MCF 10A (cell line): ENCODE measurements at regions not wholly inside any gene's neighbourhood (a gene's known extent, or its start where the extent isn't known, plus 50 kb on each side); places are given as distances from the start of the nearest gene placed in this dataset.

Source experiments
- BruUV-seq: library from RNA; stranded (reverse); fragments of 400-500 nt; replicated peaks from 2 replicates; lab custom pipeline; 2021; lab: Mats Ljungman, UMichigan
- CTCF ChIA-PET: fragments of 300-600 bp; sonication (Branson Sonifier 250); formaldehyde crosslinking; extraction: SDS; loops from one replicate; lab custom pipeline; 2021; ENCODE audit warnings: antibody characterized with exemption, inconsistent platforms; lab: Yijun Ruan, JAX
- POLR2A ChIA-PET: fragments of 300-600, 350-650 bp; sonication (Branson Sonifier 250); formaldehyde crosslinking; extraction: SDS; loops from one replicate; lab custom pipeline; 2020; ENCODE audit warnings: antibody characterized with exemption, inconsistent platforms; lab: Yijun Ruan, JAX
- DNase-seq: peaks from one replicate; pipeline ENCODE4 v3.0.0-alpha.2; 2018; ENCODE audit not compliant: unreplicated experiment
- H3K27ac Mint-ChIP-seq: one replicate; pipeline ENCODE4 v1.8.0; 2022; ENCODE audit warnings: mild to moderate bottlenecking, low read depth, mixed read lengths; ENCODE audit not compliant: unreplicated experiment
- H3K27me3 Mint-ChIP-seq: one replicate; pipeline ENCODE4 v1.8.0; 2022; ENCODE audit warnings: mixed read lengths; ENCODE audit not compliant: insufficient read depth, unreplicated experiment
- H3K36me3 Mint-ChIP-seq: one replicate; pipeline ENCODE4 v1.8.0; 2022; ENCODE audit warnings: mild to moderate bottlenecking, moderate library complexity, mixed read lengths; ENCODE audit not compliant: insufficient read depth, unreplicated experiment
- H3K4me1 Mint-ChIP-seq: one replicate; pipeline ENCODE4 v1.8.0; 2022; ENCODE audit warnings: mixed read lengths; ENCODE audit not compliant: insufficient read depth, unreplicated experiment
- H3K4me3 Mint-ChIP-seq: one replicate; pipeline ENCODE4 v1.8.0; 2022; ENCODE audit warnings: mild to moderate bottlenecking, moderate library complexity, mixed read lengths; ENCODE audit not compliant: unreplicated experiment
- H3K9me3 Mint-ChIP-seq: one replicate; pipeline ENCODE4 v1.8.0; 2022; ENCODE audit warnings: mixed read lengths; ENCODE audit not compliant: unreplicated experiment
- CTCF ChIP-seq: fragments of 200-600 bp; IDR thresholded peaks from one replicate; pipeline ENCODE4 v1.8.0; 2022; ENCODE audit warnings: antibody characterized with exemption, mild to moderate bottlenecking; ENCODE audit not compliant: unreplicated experiment
- intact Hi-C: fragments of 100-400 bp; cut with micrococcal nuclease; formaldehyde crosslinking; loops from 2 replicates; pipeline ENCODE4 v1.14.1; 2022

- POLR2A ChIA-PET: no interaction called here
- no peaks in the 10 kb centered on the region for H3K36me3 Mint-ChIP-seq
- intact Hi-C loops: no loop called here
- DNase-seq: no peak
- TF ChIP-seq CTCF: no peak
- no peak overlapping the region for H3K27ac Mint-ChIP-seq
- H3K4me3 Mint-ChIP-seq: no peak overlapping the region
- BruUV-seq: no TSS peak
- H3K9me3 Mint-ChIP-seq: no peaks in the 10 kb centered on the region
- no peaks in the 10 kb centered on the region for H3K27me3 Mint-ChIP-seq
- no peaks in the 10 kb centered on the region for H3K4me1 Mint-ChIP-seq
- CTCF ChIA-PET: interaction anchor here (1.1 kb wide), 1 partner anchor 139 kb away, joined by 3 read pairs; no protein-coding TSS in a partner anchor
Measured at GRCh38 chr9:115306865-115307264, 188.9 kb upstream of the TNC start.

- Mint-ChIP-seq H3K36me3 (no peaks in the 10 kb centered on the region), H3K4me1 (no peaks in the 10 kb centered on the region), H3K27me3 (no peaks in the 10 kb centered on the region), H3K4me3 (no peak overlapping the region), H3K9me3 (peaks cover 7% of the 10 kb centered on the region), H3K27ac (no peak overlapping the region)
- no TSS peak for BruUV-seq
- no peak for TF ChIP-seq CTCF
- ChIA-PET POLR2A (no interaction called here), CTCF (no interaction called here)
- no peak for DNase-seq
- intact Hi-C loops: no loop called here
Measured at GRCh38 chr9:115313545-115313944, 195.6 kb upstream of the TNC start.

GRCh38 chr9:115326461-115326860, 208.5 kb upstream of the TNC start:
- no peak overlapping the region for H3K27ac Mint-ChIP-seq
- intact Hi-C loops: no loop called here
- H3K9me3 Mint-ChIP-seq: no peaks in the 10 kb centered on the region
- CTCF ChIA-PET: no interaction called here
- DNase-seq: no peak
- H3K36me3 Mint-ChIP-seq: no peaks in the 10 kb centered on the region
- BruUV-seq: no TSS peak
- TF ChIP-seq CTCF: no peak
- POLR2A ChIA-PET: no interaction called here
- no peak overlapping the region for H3K4me3 Mint-ChIP-seq
- H3K4me1 Mint-ChIP-seq: no peaks in the 10 kb centered on the region
- H3K27me3 Mint-ChIP-seq: no peaks in the 10 kb centered on the region

GRCh38 chr9:115327436-115328122, 209.6 kb upstream of the TNC start:
- POLR2A ChIA-PET: no interaction called here
- H3K36me3 Mint-ChIP-seq: no peaks in the 10 kb centered on the region
- no peaks in the 10 kb centered on the region for H3K9me3 Mint-ChIP-seq
- no peak for TF ChIP-seq CTCF
- no peak for DNase-seq
- no peaks in the 10 kb centered on the region for H3K4me1 Mint-ChIP-seq
- intact Hi-C loops: no loop called here
- no peak overlapping the region for H3K4me3 Mint-ChIP-seq
- no peaks in the 10 kb centered on the region for H3K27me3 Mint-ChIP-seq
- no peak overlapping the region for H3K27ac Mint-ChIP-seq
- CTCF ChIA-PET: no interaction called here
- no TSS peak for BruUV-seq
